Stimulated activated CD4-positive, alpha-beta T cell treated with anti-CD3 and anti-CD28 coated beads, Interleukin-12 subunit alpha, Interleukin-12 subunit beta, amount 100 ng/mL, for 24 hours (primary cell): ENCODE measurements at regions not wholly inside any gene's neighbourhood (a gene's known extent, or its start where the extent isn't known, plus 50 kb on each side); places are given as distances from the start of the nearest gene placed in this dataset.

ENCODE experiments used
- DNase-seq, 2 experiments: peaks; one replicate each; pipeline ENCODE4 v3.0.0-alpha.2; 2020; ENCODE audit warnings: low read depth in 2 of 2

- no peak for DNase-seq
Measured at GRCh38 chr3:137061186-137061585, 103.4 kb downstream of the IL20RB start.

- DNase-seq: no peak
Measured at GRCh38 chr3:137062250-137062649, 104.5 kb downstream of the IL20RB start.

- no peak for DNase-seq
Measured at GRCh38 chr3:137065381-137065780, 107.6 kb downstream of the IL20RB start.

- no peak for DNase-seq
Measured at GRCh38 chr3:137066092-137066491, 108.3 kb downstream of the IL20RB start.

- no peak for DNase-seq
Measured at GRCh38 chr3:137071104-137071503, 113.3 kb downstream of the IL20RB start.

GRCh38 chr3:137075020-137075419 is 117.2 kb downstream of the IL20RB start:
- DNase-seq: no peak

GRCh38 chr3:137078040-137078439 is 120.3 kb downstream of the IL20RB start:
- DNase-seq: no peak

GRCh38 chr3:137079571-137079970 is 121.8 kb downstream of the IL20RB start:
- no peak for DNase-seq

GRCh38 chr3:137081711-137082110 is 123.9 kb downstream of the IL20RB start:
- no peak for DNase-seq

GRCh38 chr3:137082763-137083162 is 125.0 kb downstream of the IL20RB start:
- no peak for DNase-seq

GRCh38 chr3:137083332-137083731 is 125.5 kb downstream of the IL20RB start:
- DNase-seq: no peak

- DNase-seq: no peak
Measured at GRCh38 chr3:137084586-137084985, 126.8 kb downstream of the IL20RB start.

GRCh38 chr3:137097386-137097785 is 139.6 kb downstream of the IL20RB start:
- DNase-seq: no peak

GRCh38 chr3:137097852-137098251 is 140.1 kb downstream of the IL20RB start:
- no peak for DNase-seq

- no peak for DNase-seq
Measured at GRCh38 chr3:137099364-137100219, 141.8 kb downstream of the IL20RB start.

- DNase-seq: no peak
Measured at GRCh38 chr3:137100326-137100725, 142.5 kb downstream of the IL20RB start.

- no peak for DNase-seq
Measured at GRCh38 chr3:137103739-137104138, 146.0 kb downstream of the IL20RB start.

- DNase-seq: no peak
Measured at GRCh38 chr3:137105277-137105977, 147.6 kb downstream of the IL20RB start.

- no peak for DNase-seq
Measured at GRCh38 chr3:137106612-137107240, 148.9 kb downstream of the IL20RB start.

GRCh38 chr3:137108699-137109440 is 151.1 kb downstream of the IL20RB start:
- no peak for DNase-seq

- no peak for DNase-seq
Measured at GRCh38 chr3:137110392-137110996, 152.7 kb downstream of the IL20RB start.

GRCh38 chr3:137111497-137111896 is 153.7 kb downstream of the IL20RB start:
- no peak for DNase-seq
